HT-29 (cell line): ENCODE measurements at regions not wholly inside any gene's neighbourhood (a gene's known extent, or its start where the extent isn't known, plus 50 kb on each side); places are given as distances from the start of the nearest gene placed in this dataset.

ENCODE experiments used
- DNase-seq: peaks from one replicate; pipeline ENCODE4 v3.0.0-alpha.2; 2015; ENCODE audit warnings: low spot score

- DNase-seq, result no peak
Measured at GRCh38 chr6:168782187-168782751, 341.3 kb downstream of the SMOC2 start.

GRCh38 chr6:168778201-168778600, 337.2 kb downstream of the SMOC2 start:
- DNase-seq, result no peak

DNA sequence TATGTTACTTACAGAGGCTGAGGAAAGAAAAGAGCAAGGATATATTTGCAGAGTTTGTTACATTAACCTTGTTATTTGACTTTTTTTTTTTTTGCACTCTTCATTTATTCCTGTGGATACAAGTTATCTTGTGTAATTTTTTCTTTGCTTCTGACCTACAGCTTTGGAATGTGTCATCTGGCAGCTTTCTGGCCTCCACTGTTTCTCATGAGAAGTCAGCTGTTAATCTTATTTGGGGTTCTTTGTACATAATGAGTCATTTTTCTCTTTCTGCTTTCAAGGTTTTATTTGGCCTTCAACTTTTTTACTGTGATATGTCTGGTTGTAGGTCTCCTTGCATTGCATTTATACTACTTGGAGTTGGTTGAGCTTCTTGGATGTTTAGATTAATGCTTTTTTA, 333.4 kb downstream of the SMOC2 start:
- DNase-seq, result no peak

DNA sequence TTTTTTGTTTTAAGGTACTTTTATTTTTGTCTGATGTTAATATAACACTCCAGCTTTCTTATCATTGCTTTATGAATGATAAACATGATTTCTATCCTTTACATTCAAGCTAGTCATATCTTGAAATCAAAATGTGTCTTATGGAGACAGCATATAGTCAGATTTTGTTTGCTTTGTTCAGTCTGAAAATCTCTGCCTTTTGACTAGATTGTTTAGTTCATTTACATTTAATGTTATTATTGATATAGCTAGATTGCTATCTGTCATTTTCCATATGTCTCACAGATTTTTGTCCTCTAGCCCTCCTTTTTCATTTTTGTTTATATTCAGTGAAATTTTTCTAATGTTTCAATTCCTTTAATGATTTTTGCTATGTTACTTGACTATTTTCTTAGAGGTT, 332.8 kb downstream of the SMOC2 start:
- no peak for DNase-seq

DNA sequence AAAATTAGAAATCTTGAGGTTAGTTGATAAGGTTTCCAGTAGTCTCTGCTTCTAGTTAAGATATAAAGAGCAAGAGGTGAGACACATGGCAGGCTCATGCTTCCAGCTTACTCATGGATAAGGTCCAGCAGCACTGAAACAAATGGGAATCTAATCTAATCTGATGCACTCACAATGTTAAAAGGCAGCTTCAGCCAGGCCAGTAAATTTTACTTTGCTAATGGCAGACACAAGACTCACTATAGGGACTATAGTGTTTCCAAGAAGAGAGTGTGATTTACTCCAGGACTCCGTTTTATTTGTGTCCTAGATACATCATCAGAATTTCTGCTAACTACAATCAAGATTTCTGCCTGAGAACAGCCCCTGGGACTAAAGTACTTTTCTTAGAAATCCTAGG, 324.8 kb downstream of the SMOC2 start:
- DNase-seq, result no peak

GRCh38 chr6:168756009-168756634, 315.1 kb downstream of the SMOC2 start:
- no peak for DNase-seq

DNA sequence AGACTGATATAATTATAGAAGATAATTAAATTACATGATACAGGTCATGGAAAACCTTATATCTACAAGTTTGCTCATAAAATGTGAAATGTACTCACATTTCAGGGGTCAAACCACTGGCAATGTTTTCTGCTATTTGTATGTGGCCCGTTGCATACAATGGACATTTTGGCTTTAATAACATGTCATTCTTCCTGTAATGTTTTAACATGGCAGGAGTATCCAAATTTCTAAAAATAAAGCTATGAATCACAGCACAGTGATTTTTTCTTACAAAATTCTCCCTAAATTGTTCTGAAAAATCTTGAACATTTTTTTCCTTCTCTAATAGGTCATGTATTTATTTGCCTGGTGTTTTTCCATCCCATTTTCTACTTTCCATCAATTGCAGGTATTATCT, 305.7 kb downstream of the SMOC2 start:
- no peak for DNase-seq

- peak; percentile 34 for DNase-seq
Measured at GRCh38 chr6:168746013-168746412, 305.0 kb downstream of the SMOC2 start.

GRCh38 chr6:168744861-168745260, 303.9 kb downstream of the SMOC2 start:
- no peak for DNase-seq

DNA sequence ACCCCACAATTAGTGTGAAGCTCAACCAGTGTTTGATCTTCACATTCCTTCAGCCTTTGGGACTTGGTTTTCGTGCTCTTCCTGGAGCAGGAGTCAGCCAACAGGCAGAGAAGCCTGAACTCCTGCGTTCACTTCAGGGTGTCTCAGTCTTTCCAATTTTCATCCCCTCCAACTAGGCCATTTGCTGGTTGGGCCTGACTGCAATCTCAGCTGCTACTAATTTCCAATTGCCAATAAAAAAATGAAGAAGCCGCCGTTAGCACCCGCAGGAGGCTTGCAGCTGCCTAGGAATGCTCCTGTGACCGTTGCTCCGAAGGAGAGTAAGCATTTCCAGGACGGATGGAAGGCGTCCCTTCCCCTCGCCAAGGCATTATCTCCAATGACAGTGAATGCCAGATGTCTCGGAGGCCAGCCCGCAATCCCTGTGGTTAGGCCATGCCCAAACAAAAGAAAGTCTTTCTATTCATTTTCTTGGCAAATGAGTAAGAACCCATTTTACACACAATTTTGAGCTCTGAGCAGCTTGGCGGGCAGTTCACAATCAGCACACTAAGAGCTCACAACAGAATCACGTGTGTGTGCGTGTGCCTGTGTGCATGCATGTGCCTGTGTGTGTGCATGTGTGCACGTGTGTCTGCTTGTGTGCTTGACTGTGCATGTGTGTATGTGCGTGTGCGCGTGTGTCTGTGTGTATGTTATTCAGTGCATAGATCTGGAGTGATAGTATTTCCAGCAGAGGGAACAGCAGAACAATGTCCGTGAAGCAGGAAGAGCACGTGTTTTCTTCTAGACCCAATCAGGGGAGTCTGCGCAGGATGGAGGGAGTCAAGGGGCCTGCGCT, 301.2 kb downstream of the SMOC2 start:
- no peak for DNase-seq

- DNase-seq, result no peak
Measured at GRCh38 chr6:168741305-168741704, 300.3 kb downstream of the SMOC2 start.

DNA sequence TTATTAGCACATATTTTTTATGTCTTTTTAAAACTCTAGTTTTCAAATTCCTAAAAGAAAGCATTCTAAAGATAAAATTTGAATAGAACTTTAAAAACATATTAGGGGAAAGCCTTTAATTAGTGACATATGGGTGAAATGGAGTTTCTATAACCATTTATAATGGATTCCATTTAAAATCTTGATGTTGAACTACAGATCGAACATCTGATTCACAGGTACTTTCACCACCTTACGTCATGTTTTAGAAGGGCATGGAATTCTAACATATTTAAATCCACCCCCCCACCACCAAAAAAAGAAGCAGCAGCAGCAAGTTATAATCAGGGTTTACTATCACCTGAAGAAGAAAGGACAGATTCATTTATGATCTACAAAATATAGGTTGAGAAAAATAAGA, 298.4 kb downstream of the SMOC2 start:
- DNase-seq, result no peak

DNA sequence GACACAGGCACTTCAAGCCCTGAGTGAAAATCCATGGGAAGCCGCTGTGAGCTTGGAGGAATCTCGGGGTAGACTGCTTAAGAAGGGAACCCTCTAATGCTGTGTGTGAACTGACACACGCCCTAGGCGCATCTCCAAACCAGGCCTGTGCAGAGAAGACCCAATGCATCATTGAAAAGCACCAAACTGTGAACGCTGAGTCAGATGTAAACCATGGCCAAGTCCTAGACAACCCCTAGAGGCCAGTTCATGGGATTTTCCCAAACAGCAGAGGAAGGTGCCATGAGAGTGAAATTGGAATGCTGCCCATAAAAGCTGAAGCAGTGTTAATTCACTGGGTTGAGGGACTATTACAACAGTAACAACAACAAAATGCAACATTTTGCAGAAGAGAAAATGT, 296.5 kb downstream of the SMOC2 start:
- DNase-seq, result no peak

DNA sequence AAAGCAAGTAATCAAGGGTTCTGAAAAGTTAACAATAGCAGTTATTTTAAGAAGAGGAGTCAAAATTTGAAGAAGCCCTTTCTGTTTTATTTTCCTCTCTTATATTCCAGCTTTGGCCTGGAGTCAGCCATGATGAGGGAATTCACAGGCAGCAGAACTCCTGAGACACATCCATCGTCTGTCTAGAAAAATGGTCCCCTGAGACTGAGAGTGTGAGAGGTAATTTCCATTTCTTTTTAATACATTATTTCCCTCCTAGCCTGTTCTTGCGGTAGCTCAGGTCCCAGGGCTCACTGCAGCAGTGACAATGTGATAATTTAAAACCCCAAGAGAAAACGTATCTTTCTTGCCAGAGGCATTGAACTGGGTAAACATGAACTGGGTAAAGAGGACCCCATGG, 296.0 kb downstream of the SMOC2 start:
- DNase-seq, result no peak

DNA sequence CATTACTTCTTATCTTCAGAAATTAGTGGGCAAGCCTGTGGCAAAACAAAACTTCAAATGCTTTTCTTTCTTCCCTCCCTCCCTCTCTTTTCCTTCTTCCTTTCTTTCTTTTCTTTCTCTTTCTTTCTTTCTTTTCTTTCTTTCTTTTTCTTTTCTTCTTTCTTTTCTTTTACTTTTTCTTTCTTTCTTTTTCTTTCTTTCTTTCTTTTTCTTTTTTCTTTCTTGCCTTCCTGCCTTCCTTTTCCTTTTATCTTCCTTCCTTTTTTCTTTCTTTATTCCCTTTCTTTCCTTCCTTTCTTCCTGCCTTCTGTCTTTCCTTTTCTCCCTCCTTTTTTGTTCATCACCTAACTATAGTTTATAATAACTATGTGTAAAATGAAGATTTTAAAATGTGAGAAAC, 295.1 kb downstream of the SMOC2 start:
- DNase-seq, result no peak

DNA sequence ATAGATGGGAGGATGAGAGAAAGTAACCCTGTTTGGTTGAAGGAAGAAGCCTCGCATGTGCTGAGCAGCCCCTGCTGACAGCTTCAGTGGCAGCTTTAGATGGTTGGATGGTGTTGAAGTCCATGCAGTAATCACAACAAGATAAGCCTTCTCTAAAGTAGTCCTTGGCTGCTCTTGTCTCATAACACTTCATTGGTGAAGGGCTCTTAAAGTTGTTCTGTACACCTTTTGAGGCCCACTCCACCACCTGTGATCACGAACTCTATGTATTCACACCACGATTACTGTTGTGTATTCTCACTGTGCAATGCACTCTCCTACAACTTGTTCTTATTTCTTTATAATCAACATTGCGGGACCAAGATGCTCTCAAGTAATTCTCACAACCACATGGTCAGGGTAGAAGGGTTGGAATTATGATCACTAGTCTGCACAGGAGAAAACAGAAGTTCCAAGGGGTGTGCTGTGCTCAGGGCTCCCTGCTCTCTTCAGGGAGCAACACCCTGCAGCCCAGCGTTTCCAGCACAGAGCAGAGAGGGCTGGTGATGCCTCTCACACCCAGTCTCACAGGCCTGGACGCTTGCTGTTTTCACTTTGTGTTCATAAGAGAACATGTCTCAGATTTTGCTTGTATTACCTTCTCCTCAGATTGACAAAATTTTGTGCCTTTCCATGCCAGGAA, 294.4 kb downstream of the SMOC2 start:
- no peak for DNase-seq

DNA sequence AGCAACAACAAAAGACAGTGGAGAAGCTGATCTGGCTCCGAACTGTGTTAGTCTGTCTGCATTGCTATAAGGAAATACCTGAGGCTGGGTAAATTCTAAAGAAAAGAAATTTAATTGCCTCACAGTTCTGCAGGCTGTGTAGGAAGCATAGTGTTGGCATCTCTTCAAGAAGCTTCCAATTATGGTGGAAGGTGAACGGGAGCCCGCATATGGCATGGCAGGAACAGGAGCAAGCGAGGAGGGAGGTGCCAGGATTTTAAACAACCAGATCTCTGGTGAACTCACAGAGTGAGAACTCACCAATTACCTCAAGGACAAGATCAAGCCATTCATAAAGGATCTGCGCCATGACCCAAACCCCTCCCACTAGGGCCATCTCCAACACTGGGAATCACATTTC, 293.5 kb downstream of the SMOC2 start:
- DNase-seq, result no peak

DNA sequence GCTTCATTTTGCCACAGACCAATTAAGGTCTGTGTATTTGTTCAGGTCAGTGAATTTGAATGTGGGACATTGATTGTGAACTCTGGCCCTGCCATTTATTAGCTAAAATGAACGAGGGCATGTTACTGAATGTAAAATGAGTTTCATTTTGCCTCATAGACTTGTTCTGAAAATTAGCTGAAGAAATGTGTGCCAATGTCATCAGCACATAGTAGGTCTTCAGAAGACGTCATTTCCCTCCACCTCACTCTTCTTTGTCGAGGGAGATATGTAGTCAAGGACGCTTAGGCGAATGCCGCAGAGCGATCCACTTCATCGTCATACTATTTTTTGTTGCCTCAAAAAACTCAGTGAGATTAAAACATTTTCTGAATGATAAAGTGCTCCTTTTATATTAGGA, 291.7 kb downstream of the SMOC2 start:
- no peak for DNase-seq

- DNase-seq, result no peak
Measured at GRCh38 chr6:168730931-168731716, 290.1 kb downstream of the SMOC2 start.

DNA sequence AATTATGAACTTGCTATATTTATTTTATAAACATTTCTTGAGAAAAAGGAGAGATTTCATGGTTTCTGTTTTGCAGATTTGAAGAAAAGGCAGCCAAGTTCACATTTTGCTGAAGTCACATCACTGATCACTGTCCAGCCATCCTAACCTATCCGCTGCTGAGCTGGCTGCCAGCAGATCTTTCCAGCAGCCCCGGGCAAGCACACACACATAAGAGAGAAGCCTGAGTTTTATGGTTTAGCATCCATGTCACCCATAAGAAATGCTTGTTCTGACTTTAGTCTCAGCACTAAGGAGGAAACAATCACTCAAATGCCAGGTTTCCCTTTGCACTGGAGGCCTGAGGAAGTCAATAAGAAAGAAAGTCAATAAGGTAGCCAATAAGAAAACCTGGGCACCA, 287.1 kb downstream of the SMOC2 start:
- DNase-seq, result no peak

DNA sequence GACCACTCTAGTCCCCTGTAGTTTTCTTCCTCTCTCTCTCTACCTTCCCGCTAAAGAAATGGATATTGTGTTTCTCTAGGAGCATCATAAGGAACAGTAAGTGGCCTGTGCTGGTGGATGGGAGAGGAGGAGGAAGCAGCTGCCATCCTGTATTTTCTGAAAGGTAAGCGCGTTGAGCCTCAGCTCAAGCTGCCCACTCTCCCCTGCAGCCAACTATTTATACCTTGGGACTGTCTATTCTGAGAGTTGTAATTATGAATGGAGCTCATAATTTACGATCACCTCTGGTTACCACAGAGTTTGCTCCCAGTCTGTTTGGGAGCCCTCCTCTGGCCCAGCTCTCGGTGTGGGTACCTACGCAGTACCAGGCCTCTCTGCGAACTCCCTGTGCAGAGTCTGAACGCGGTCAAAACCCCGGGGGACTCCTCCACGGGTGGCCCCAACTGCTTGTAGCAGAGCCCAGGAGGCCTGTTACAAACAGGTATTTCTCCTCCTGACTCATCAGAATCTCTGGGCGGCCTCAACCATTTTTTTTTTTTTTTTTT, 285.4 kb downstream of the SMOC2 start:
- DNase-seq, result no peak
